Cerebellar cortex (tissue), 1 donor: ENCODE measurements at regions not wholly inside any gene's neighbourhood (a gene's known extent, or its start where the extent isn't known, plus 50 kb on each side); places are given as distances from the start of the nearest gene placed in this dataset.

Experiments
- DNase-seq: peaks from one replicate; pipeline ENCODE4 v3.0.0-alpha.2; 2015; ENCODE audit warnings: low spot score

DNA sequence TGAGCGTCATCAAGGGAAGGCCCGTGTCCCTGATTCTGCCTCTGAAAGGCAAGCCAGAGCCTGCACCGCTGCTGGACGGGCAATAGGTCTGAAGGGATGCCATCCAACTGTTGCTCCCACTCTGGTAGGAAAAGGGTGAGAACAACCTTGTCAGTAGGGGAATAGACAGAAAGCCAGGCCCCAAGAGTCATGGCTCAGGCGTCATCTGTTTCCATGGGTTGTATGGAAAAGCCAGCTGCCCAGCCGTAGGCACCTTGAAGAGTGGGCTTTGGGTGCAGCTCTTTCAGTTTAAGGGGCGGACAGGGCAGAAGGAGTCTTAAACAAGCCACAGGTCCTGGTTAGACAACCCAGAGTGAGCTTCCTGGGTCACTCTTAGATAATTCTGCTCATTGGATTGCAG lies 66.5 kb downstream of the RNF6 start:
- no peak for DNase-seq

DNA sequence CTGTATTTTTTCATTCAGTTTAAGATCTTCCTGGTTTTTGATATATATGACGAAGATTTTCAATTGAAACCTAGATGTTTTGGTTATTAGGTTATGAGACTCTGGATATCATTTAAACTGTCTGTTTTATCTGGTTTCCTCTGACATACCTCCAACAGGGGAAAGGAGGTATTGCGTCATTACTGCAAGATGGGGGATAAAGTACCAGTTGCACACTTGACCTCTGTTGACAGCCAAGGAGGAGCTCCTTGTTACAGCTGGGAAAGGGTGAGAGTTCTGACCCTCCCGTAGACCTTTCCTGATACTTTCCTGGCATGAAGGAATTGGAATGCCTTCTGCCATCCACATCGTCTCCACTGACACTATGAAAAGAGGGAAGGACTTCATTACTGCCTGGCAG lies 82.0 kb upstream of the SHISA2 start:
- DNase-seq: no peak

DNA sequence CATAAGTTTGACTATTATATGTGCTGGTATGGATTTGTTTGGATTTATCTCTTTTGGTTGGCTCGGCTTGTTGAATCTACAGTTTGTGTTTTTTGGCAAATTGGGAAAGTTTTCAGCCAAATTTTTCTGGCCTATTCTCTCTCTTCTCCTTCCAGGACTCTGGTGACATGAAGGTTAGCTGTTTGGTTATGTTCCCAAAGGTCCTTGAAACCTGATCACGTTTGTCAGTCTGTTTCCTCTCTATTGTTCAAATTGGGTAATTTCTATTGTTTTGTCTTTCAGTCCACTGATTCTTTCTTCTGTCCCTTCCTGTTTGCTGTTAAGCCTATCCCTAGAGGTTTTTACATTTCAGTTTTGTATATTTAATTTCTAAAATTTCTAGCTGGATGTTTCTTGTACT lies 81.5 kb upstream of the SHISA2 start:
- DNase-seq: no peak

DNA sequence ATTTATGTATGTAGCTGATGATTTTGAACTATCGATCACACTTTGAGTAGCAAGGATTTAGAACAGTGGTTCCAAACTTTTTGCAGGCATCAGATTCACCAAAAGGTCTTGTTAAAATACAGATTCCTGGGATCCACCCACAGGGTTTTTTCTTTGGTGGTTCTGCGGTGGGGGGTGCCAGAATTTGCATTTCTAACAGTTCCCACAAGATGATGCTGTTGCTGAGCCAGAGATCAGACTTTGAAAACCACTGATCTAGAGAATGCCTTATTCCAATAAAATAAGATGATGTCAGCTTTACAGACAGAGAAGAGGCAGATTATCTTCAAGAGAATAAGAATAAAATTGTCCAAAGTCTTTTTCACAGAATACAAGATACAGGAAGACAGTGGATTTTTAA lies 80.9 kb upstream of the SHISA2 start:
- DNase-seq: peak; percentile 13

DNA sequence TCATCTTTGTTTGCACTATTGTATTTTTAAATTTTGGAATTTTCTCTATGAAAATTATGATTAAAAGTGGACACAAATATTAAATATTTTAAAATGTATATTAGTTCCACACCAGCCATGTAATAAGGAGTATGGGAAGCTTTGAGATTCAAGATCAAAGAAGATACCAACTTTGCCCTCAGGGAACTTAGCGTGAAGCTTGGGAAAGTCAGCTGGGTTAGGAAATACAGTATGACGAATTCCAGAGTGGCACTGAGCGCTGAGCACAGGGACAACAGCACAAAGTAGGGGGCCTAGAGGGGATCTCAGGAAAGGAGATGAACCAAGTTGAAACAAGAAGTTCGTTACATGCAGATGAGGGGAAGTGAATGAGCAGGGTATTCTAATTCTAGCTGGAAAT lies 76.9 kb upstream of the SHISA2 start:
- DNase-seq: no peak

DNA sequence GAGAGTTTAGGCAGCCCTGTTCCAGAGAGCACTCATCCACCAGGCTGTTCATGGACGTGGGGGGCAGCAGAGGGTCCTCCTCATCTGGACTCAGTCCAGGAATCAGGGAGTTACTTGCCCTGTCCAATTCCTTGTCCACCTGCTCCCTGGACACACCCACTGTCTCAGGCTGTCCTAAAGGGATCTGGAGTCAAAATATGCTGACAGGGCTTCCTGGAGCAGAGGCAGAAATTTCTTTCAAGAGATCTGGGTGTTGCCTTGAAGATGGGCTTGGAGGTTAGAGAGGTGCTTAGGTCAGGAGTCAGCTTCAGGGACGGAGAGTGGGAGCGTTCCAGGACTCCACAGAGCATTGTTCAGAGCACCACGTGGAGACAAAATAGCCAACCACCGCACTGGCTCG lies 65.8 kb upstream of the SHISA2 start:
- DNase-seq: no peak

DNA sequence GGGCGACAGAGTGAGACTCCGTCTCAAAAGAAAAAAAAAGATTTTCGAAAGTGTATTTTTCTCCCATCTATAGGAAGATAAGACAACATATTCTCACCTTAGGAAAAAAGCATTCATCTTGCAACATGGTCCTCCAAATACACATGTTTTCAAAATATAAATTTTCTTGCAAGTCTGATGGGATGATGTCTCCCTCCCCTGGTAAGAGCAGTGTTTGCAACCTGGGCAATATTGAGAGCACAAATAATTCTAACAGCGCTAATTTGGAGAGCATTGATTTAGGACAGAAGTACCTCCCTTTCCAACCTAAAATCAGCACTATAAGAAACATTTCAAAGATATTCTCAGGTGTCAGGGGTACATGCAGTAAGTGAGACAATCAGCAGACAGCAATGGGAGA lies 61.0 kb upstream of the SHISA2 start:
- DNase-seq: no peak

DNA sequence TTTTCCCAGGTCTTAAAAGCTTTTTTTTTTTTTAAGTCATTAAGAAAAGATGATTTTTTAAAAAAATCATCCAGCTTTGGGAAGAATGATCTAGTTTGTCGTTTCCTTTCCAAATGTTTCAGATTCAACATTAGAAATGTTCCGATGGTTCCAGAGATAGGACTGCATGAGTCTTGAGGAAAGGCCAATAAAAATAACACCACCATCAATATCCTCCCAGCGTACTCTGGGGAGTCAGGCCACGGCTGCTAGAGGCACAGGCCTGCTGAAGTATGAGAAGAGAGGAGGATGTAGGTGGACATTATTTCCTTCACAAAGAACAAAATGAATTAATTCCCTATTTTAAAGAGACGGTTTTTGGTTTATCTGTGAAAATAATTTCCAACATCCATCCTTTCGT lies 60.0 kb upstream of the SHISA2 start:
- no peak for DNase-seq
